Uterus (tissue), 3 donors: ENCODE measurements at regions not wholly inside any gene's neighbourhood (a gene's known extent, or its start where the extent isn't known, plus 50 kb on each side); places are given as distances from the start of the nearest gene placed in this dataset.
"Not testable (repeated sequence)": the region's sequence is repeated elsewhere in the genome, so short reads cannot be mapped to it uniquely, and the experiment has no call there.

Experiments
- DNase-seq, 2 donors: peaks; one replicate each; pipeline ENCODE4 v3.0.0-alpha.2; 2019 to 2020
- H3K27ac ChIP-seq, 2 donors: fragments of 200-600 bp; sonication (generic); 1 replicate in 1 of 2; 2 replicates in 1 of 2; pipeline ENCODE4 v1.5.1; 2016 to 2018
- H3K27me3 ChIP-seq, 2 donors: fragments of 200-600 bp; sonication (generic); one replicate each; pipeline ENCODE4 v1.5.1; 2018 to 2019; ENCODE audit warnings: control low read depth in 1 of 2
- H3K36me3 ChIP-seq, 2 donors: fragments of 200-600 bp; sonication (generic); one replicate each; pipeline ENCODE4 v1.5.1; 2019; ENCODE audit warnings: control low read depth in 1 of 2
- H3K4me1 ChIP-seq, 2 donors: fragments of 200-600 bp; sonication (generic); one replicate each; pipeline ENCODE4 v1.5.1; 2018 to 2019; ENCODE audit warnings: control low read depth in 1 of 2
- H3K4me3 ChIP-seq, 2 donors: fragments of 200-600 bp; sonication (generic); 1 replicate in 1 of 2; 2 replicates in 1 of 2; pipeline ENCODE4 v1.5.1; 2018 to 2019; ENCODE audit warnings: mild to moderate bottlenecking in 1 of 2
- H3K9me3 ChIP-seq, 2 donors: fragments of 200-600 bp; sonication (generic); one replicate each; pipeline ENCODE4 v1.5.1; 2019; ENCODE audit warnings: control low read depth in 1 of 2
- POLR2A ChIP-seq, 2 donors: fragments of 450-650 bp; IDR thresholded peaks; one replicate each; pipeline ENCODE4 v1.6.1; 2016; ENCODE audit warnings: antibody characterized with exemption in 2 of 2, mild to moderate bottlenecking in 1 of 2, moderate library complexity in 1 of 2
- intact Hi-C: fragments of 100-400 bp; cut with DNase I; formaldehyde crosslinking; loops from one replicate; pipeline ENCODE4 v1.15.1; 2023; ENCODE audit warnings: low total_unique reads
- TF ChIP-seq, protein P1 (sequence below), 4 experiments: fragments of 200-600 bp in 2 of 4; fragments of 450-650 bp in 2 of 4; sonication (generic) in 2 of 4; IDR thresholded peaks; one replicate each; pipeline ENCODE4 v1.5.1; 2016 to 2019; ENCODE audit warnings: antibody characterized with exemption in 4 of 4, mild to moderate bottlenecking in 2 of 4, moderate library complexity in 1 of 4
- donor health status: DM: yes; HTN: yes; CAD: no.

DNA sequence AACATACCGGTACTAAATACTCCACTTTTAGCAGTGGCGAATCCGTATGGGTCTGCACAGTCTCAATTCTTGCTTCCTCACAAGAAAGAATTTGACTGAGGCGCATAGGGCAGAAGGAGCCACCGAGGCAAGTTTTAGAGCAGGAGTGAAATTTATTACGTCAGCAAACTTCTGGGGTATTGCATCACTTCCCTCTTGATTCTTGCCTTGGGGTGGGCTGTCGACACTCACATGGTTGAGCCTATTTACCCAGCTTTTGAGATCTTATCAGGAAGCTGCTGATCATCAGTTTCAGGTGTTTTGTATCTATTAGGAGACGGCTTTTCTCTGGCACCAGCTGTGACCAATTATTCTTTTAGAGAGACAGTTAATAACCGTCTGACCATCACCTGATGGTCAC lies 111.5 kb upstream of the CCNH start:
- Histone ChIP-seq H3K27ac (no peak overlapping the region), H3K36me3 (no peaks in the 10 kb centered on the region), H3K4me1 (no peaks in the 10 kb centered on the region), H3K27me3 (no peaks in the 10 kb centered on the region), H3K9me3 (no peaks in the 10 kb centered on the region), H3K4me3 (no peak overlapping the region)
- DNase-seq = no peak
- intact Hi-C loops = no loop called here
- TF ChIP-seq POLR2A (IDR thresholded peaks at IDR 0.05) = no peak
- TF ChIP-seq, protein P1, sequence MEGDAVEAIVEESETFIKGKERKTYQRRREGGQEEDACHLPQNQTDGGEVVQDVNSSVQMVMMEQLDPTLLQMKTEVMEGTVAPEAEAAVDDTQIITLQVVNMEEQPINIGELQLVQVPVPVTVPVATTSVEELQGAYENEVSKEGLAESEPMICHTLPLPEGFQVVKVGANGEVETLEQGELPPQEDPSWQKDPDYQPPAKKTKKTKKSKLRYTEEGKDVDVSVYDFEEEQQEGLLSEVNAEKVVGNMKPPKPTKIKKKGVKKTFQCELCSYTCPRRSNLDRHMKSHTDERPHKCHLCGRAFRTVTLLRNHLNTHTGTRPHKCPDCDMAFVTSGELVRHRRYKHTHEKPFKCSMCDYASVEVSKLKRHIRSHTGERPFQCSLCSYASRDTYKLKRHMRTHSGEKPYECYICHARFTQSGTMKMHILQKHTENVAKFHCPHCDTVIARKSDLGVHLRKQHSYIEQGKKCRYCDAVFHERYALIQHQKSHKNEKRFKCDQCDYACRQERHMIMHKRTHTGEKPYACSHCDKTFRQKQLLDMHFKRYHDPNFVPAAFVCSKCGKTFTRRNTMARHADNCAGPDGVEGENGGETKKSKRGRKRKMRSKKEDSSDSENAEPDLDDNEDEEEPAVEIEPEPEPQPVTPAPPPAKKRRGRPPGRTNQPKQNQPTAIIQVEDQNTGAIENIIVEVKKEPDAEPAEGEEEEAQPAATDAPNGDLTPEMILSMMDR (IDR thresholded peaks at IDR 0.05) = no peak

DNA sequence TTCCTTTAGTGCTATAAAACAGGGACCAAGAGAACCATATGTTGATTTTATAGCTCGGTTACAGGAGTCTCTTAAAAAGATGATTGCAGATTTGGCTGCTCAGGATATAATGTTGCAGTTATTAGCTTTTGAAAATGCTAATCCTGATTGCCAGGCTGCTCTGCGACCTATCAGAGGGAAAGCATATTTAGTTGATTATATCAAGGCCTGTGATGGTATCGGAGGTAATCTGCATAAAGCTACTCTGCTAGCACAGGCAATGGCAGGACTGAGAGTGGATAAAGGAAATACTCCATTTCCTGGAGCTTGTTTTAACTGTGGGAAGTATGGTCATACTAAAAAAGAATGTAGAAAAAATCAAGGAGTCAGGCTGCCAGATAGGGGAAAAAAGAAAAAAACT lies 99.0 kb upstream of the CCNH start:
- H3K36me3 ChIP-seq, intact Hi-C loops, DNase-seq, H3K9me3 ChIP-seq, H3K27ac ChIP-seq, H3K27me3 ChIP-seq, H3K4me1 ChIP-seq, H3K4me3 ChIP-seq: not testable (repeated sequence)

DNA sequence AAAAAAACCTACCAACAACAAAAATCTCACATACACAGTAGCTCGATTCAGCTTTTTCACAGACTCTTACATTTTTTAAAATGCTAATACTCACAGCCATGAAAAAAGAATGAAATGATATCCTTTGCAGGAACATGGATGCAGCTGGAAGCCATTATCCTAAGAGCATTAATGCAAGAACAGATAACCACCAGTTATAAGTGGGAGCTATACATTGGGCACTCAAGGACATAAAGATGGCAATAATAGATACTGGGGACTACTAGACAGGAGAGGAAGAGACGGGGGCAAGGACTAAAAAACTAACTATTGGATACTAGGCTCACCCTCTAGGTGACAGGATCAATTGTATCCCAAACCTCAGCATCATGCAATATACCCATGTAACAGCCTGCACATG lies 90.3 kb upstream of the CCNH start:
- DNase-seq = no peak
- H3K27ac ChIP-seq = no peak overlapping the region
- no peaks in the 10 kb centered on the region for H3K27me3 ChIP-seq
- no peaks in the 10 kb centered on the region for H3K9me3 ChIP-seq
- TF ChIP-seq, protein P1 (IDR thresholded peaks at IDR 0.05) = no peak
- no peak for TF ChIP-seq POLR2A (IDR thresholded peaks at IDR 0.05)
- H3K36me3 ChIP-seq = no peaks in the 10 kb centered on the region
- no peak overlapping the region for H3K4me3 ChIP-seq
- intact Hi-C loops = no loop called here
- H3K4me1 ChIP-seq = no peaks in the 10 kb centered on the region

DNA sequence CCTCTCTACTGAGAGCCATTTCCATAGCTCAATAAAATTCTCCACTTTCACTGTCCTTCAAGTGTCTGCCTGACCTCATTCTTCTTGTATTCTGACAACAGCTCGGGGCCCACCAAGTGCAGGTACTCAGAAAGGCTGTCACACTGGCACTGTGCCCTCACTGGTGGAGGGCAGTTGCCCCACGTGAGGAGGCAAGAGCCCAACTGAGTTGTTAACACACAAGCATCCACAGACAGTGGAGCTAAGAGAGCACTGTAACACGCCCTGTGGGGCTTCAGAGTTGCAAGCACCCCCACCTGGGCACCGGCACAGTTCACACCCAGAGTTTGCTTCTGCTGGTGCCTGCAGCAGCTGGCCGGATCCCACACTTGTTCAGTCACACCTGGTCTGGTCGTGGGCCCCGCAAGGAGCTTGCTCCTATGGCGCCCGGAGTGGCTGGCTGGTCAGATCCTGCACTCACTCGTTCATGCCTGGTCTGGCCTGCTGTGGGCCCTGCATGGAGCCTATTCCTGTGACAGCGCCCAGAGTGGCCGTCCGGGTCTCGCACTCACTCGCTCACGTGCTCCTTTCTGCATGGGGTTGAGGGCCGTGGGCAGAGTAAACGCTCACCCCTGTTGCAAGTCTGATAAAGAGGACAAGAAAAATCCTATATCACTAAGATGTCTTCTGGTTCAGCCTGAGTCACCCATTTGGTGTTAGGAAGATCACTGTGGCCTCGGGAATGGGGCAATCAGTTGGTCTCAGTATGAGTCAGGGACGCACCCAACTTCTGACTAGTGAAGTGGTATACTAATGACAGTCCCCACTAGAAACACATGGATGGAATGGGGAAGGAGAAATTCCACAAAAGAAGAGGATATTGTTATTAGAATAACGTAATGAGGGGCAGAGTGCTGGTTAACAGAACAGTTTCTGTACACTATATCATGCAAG lies 87.0 kb upstream of the CCNH start:
- H3K36me3 ChIP-seq = no peaks in the 10 kb centered on the region
- no peaks in the 10 kb centered on the region for H3K4me1 ChIP-seq
- H3K27ac ChIP-seq = no peak overlapping the region
- no peaks in the 10 kb centered on the region for H3K27me3 ChIP-seq
- TF ChIP-seq POLR2A (IDR thresholded peaks at IDR 0.05) = no peak
- TF ChIP-seq, protein P1 (IDR thresholded peaks at IDR 0.05) = no peak
- no peak for DNase-seq
- no peak overlapping the region for H3K4me3 ChIP-seq
- intact Hi-C loops = no loop called here
- peaks cover 0 to 8% of the 10 kb centered on the region in 2 donors for H3K9me3 ChIP-seq
